Testis (tissue), 2 donors: ENCODE measurements at regions not wholly inside any gene's neighbourhood (a gene's known extent, or its start where the extent isn't known, plus 50 kb on each side); places are given as distances from the start of the nearest gene placed in this dataset.

Source experiments
- POLR2A ChIP-seq: fragments of 450-650 bp; IDR thresholded peaks from one replicate; pipeline ENCODE4 v1.6.1; 2017; ENCODE audit warnings: antibody characterized with exemption, mild to moderate bottlenecking, moderate library complexity
- TF ChIP-seq, protein P1 (sequence below), 3 experiments: fragments of 450-650 bp in 2 of 3; fragments of 200-600 bp in 1 of 3; sonication (generic) in 1 of 3; IDR thresholded peaks; one replicate each; pipeline ENCODE4 v1.5.1; 2016 to 2019; ENCODE audit warnings: antibody characterized with exemption in 3 of 3, mild to moderate bottlenecking in 2 of 3, moderate library complexity in 1 of 3

DNA sequence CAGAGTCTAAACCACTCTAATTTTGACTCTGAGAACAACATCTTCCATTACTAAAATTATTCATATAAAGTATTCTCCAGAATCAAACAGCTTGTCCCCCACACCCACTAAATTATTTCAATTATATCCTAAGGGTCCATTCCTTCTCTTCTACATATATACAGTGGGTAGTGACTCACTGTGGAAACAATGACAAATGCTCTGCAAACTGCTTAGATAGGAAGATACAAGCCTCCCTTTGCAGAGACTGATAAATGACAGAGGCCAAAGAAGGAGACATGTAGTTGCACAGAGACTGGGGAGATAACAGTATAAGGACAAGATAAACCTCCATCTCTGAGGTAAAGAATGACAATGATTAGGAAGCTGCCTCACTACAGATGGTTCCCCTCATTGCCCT is 1087.4 kb downstream of the AGBL1 start:
- TF ChIP-seq, protein P1, sequence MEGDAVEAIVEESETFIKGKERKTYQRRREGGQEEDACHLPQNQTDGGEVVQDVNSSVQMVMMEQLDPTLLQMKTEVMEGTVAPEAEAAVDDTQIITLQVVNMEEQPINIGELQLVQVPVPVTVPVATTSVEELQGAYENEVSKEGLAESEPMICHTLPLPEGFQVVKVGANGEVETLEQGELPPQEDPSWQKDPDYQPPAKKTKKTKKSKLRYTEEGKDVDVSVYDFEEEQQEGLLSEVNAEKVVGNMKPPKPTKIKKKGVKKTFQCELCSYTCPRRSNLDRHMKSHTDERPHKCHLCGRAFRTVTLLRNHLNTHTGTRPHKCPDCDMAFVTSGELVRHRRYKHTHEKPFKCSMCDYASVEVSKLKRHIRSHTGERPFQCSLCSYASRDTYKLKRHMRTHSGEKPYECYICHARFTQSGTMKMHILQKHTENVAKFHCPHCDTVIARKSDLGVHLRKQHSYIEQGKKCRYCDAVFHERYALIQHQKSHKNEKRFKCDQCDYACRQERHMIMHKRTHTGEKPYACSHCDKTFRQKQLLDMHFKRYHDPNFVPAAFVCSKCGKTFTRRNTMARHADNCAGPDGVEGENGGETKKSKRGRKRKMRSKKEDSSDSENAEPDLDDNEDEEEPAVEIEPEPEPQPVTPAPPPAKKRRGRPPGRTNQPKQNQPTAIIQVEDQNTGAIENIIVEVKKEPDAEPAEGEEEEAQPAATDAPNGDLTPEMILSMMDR (IDR thresholded peaks at IDR 0.05), result no peak
- TF ChIP-seq POLR2A, result no peak
